Heart left ventricle (tissue), 13 donors: ENCODE measurements at regions not wholly inside any gene's neighbourhood (a gene's known extent, or its start where the extent isn't known, plus 50 kb on each side); places are given as distances from the start of the nearest gene placed in this dataset.

ENCODE experiments used
- POLR2A ChIP-seq, 2 donors: fragments of 450-650 bp; IDR thresholded peaks; one replicate each; pipeline ENCODE4 v1.6.1; 2017; ENCODE audit warnings: antibody characterized with exemption in 2 of 2, mild to moderate bottlenecking in 2 of 2, moderate library complexity in 2 of 2
- TF ChIP-seq, protein P1 (sequence below), 12 donors: fragments of 200-600 bp; sonication (generic) in 4 of 12; IDR thresholded peaks; one replicate each; pipeline versions ENCODE4 v1.5.0 to v1.8.0; 2018 to 2022; ENCODE audit warnings: antibody characterized with exemption in 12 of 12, mild to moderate bottlenecking in 5 of 12
- donor health status: ischemic (EF 13 %, LVEDD 7.1; RV severe dilation, severe dysfunction).
- donor health status: DM: no; HTN: yes; CAD: no.
- donor health status: DM: no; HTN: no; CAD: no.
- donor health status: ischemic (EF 25% LVEDD 6.9; RV normal size, moderate dysfunction).
- donor health status: ischemic (EF 25% LVEDD 5.7; RV mildly dilated, moderate dysfunction).
- donor health status: ischemic (EF 35%, LVEDD 5.7; RV mildly dilated, moderate dysfunction).
- donor health status: nonischemic (EF 11% LVEDD 7.7; RV severe dilation, severe dysfunction).
- donor health status: DM: yes; HTN: yes; CAD: no.
- donor health status: PGD.
- donor health status: ischemic (EF 29% LVEDD 5.4; RV normal size, mild dysfunction).
- donor health status: nonischemic (EF 23%, LVEDD 6.1; RV moderate dilation, normal function).

DNA sequence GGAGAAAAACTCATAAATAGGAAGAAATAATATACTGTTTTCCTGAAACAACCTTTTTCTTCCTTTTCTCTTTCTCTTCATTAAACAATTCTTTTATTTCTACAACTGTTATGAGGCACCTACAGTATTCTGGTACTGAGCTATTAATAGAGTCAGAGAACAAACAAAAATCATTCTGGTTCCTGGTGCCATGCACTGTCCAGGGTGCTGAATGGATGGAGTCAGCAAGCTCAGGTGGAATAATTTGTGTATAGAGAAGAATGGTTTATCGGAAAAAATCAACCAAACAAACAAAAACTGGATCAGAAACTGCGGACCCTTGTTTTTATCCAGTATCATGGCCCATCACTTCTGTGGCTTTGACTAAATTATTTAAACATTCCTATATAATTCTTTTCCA lies 430.3 kb upstream of the GOT2 start:
- TF ChIP-seq POLR2A (IDR thresholded peaks at IDR 0.05): no peak
- TF ChIP-seq, protein P1, sequence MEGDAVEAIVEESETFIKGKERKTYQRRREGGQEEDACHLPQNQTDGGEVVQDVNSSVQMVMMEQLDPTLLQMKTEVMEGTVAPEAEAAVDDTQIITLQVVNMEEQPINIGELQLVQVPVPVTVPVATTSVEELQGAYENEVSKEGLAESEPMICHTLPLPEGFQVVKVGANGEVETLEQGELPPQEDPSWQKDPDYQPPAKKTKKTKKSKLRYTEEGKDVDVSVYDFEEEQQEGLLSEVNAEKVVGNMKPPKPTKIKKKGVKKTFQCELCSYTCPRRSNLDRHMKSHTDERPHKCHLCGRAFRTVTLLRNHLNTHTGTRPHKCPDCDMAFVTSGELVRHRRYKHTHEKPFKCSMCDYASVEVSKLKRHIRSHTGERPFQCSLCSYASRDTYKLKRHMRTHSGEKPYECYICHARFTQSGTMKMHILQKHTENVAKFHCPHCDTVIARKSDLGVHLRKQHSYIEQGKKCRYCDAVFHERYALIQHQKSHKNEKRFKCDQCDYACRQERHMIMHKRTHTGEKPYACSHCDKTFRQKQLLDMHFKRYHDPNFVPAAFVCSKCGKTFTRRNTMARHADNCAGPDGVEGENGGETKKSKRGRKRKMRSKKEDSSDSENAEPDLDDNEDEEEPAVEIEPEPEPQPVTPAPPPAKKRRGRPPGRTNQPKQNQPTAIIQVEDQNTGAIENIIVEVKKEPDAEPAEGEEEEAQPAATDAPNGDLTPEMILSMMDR (IDR thresholded peaks at IDR 0.05): no peak
